ENCODE measurements at regions not wholly inside any gene's neighbourhood (a gene's known extent, or its start where the extent isn't known, plus 50 kb on each side); places are given as distances from the start of the nearest gene placed in this dataset.

- ATAC-seq, result peak in 2 of 4 donors; percentile 70 to 77
- H3K27me3 ChIP-seq, result no peaks in the 10 kb centered on the region
Measured at GRCh38 chr16:54544553-54545180, 258.1 kb upstream of the IRX3 start.

GRCh38 chr16:54542805-54543505 is 256.4 kb upstream of the IRX3 start:
- ATAC-seq (no peak), DNase-seq (no peak)
- 78 to 89% (median 85%) methylated on average over 13 of the region's 13 CpGs for WGBS, 4 donors
- Histone ChIP-seq H3K4me3 (no peak overlapping the region), H3K27me3 (no peaks in the 10 kb centered on the region), H3K27ac (no peak overlapping the region), H3K9me3 (no peaks in the 10 kb centered on the region), H3K4me1 (peaks cover 0 to 12% (median 0%) of the 10 kb centered on the region in 12 donors), H3K36me3 (no peaks in the 10 kb centered on the region)
- intact Hi-C loops (cut with DNase I), result no loop called here
- no peak for TF ChIP-seq CTCF (IDR thresholded peaks at IDR 0.05)
- TF ChIP-seq POLR2A (IDR thresholded peaks at IDR 0.05), result no peak

More at GRCh38 chr16:54544553-54545180, 258.1 kb upstream of the IRX3 start:
- WGBS, 4 donors, result 48 to 54% (median 50%) methylated on average over 7 of the region's 7 CpGs
- Histone ChIP-seq H3K4me3 (no peak overlapping the region), H3K4me1 (peaks cover 0 to 12% (median 0%) of the 10 kb centered on the region in 12 donors), H3K36me3 (no peaks in the 10 kb centered on the region), H3K27ac (no peak overlapping the region), H3K9me3 (no peaks in the 10 kb centered on the region)
- TF ChIP-seq CTCF (IDR thresholded peaks at IDR 0.05) (no peak), POLR2A (IDR thresholded peaks at IDR 0.05) (no peak)
- peak in 1 of 5 donors; percentile 31 for DNase-seq
- intact Hi-C loops (cut with DNase I), result no loop called here

- intact Hi-C loops (cut with DNase I), result no loop called here
- ATAC-seq (no peak), DNase-seq (no peak)
- no peak for TF ChIP-seq CTCF (IDR thresholded peaks at IDR 0.05)
- TF ChIP-seq POLR2A (IDR thresholded peaks at IDR 0.05), result no peak
- H3K4me3 ChIP-seq, result no peak overlapping the region
- no peaks in the 10 kb centered on the region for H3K36me3 ChIP-seq
- H3K27ac ChIP-seq, result no peak overlapping the region
- 89 to 91% (median 91%) methylated on average over 15 of the region's 15 CpGs for WGBS, 4 donors
- no peaks in the 10 kb centered on the region for H3K27me3 ChIP-seq
- peaks cover 0 to 7% (median 0%) of the 10 kb centered on the region in 12 donors for H3K4me1 ChIP-seq
- no peaks in the 10 kb centered on the region for H3K9me3 ChIP-seq
Measured at GRCh38 chr16:54540525-54541180, 254.1 kb upstream of the IRX3 start.

- DNase-seq (no peak), ATAC-seq (no peak)
- Histone ChIP-seq H3K36me3 (no peaks in the 10 kb centered on the region), H3K27me3 (no peaks in the 10 kb centered on the region), H3K4me3 (no peak overlapping the region), H3K9me3 (peaks cover 0 to 4% (median 0%) of the 10 kb centered on the region in 12 donors), H3K27ac (no peak overlapping the region), H3K4me1 (no peaks in the 10 kb centered on the region)
- intact Hi-C loops (cut with DNase I), result no loop called here
- WGBS, 4 donors, result 55 to 62% (median 59%) methylated on average over 3 of the region's 3 CpGs
- TF ChIP-seq CTCF (IDR thresholded peaks at IDR 0.05) (peak in 2 of 12 donors; percentile 9 to 12), POLR2A (IDR thresholded peaks at IDR 0.05) (no peak)
Measured at GRCh38 chr16:54538276-54538675, 251.7 kb upstream of the IRX3 start.
